Middle frontal gyrus (tissue), 1 donor: ENCODE measurements at regions not wholly inside any gene's neighbourhood (a gene's known extent, or its start where the extent isn't known, plus 50 kb on each side); places are given as distances from the start of the nearest gene placed in this dataset.

ENCODE experiments used
- DNase-seq: peaks from one replicate; pipeline ENCODE4 v3.0.0-alpha.2; 2015; ENCODE audit warnings: low spot score; ENCODE audit errors: extremely low spot score

DNA sequence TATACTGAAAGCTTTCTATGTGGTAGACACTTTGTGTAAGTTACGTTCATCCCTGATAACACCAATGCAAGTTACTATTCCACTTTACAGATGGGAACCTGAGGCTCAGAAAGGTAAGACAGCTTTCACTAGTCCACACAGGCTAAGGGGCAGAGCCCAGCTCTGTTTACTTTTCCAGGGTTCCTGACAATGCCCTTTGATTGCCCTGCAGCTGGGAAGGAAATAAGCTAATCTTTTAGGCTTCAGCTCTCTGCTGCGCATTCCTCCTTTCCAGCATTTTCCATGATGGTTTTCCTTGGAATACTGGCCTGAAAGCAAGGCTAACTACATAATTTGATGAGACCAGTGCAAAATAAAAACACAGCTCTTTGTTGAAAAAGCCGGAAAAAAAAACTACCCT lies 185.7 kb upstream of the BTG1 start:
- no peak for DNase-seq

DNA sequence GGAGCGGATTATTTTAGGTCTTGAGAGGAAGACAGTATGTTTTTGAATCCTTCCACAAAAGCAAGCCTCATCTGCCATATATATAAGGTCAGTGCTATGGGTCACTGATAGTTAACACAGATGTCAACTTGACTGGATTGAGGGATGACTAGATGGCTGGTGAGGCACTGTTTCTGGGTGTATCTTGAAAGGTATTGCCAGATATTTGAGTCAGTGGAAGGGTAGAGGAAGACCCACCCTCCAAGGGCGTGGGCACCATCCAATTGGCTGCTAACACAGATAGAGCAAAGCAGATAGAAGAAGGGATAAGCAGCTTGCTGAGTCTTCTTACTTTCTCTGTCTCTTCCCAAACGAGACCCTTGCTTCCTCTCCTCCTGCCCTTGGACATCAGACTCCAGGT lies 185.0 kb upstream of the BTG1 start:
- no peak for DNase-seq

DNA sequence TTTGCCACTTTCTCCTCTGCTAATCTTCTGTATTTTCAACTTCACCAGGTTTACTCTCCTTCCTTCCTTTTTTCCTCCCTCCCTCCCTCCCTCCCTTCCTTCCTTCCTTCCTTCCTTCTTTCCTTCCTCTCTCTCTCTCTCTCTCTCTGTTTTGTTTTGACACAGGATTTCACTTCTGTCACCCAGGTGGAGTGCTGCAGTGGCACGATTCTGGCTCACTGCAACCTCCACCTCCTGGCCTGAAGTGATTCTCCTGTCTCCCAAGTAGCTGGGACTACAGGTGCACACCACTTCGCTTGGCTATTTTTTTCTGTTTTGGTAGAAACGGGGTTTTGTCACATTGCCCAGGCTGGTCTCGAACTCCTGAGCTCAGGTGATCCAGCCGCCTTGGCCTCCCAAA lies 181.2 kb upstream of the BTG1 start:
- DNase-seq = no peak

DNA sequence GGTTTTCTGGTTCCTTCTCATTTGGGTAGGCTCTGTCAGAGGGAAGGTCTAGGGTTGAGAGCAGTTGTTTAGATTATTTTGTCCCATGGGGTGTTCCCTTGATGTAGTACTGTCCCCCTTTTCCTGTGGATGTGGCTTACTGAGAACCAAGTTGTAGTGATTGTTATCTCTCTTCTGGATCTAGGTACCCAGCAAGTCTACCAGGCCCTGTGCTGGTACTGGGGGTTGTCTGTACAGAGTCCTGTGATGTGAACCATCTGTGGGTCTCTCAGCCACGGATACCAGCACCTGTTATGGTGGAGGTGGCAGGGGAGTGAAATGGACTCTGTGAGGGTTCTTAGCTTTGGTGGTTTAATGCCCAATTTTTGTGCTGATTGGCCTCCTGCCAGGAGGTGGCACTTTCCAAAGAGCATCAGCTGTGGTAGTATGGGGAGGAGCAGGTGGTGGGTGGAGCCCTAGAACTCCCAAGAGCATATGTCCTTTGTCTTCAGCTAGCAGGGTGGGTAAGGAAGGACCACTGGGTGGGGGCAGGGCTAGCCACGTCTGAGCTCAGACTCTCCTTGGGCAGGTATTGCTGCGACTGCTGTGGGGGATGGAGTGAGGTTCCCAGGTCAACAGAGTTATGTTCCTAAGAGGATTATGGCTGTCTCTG lies 179.3 kb upstream of the BTG1 start:
- DNase-seq = no peak

DNA sequence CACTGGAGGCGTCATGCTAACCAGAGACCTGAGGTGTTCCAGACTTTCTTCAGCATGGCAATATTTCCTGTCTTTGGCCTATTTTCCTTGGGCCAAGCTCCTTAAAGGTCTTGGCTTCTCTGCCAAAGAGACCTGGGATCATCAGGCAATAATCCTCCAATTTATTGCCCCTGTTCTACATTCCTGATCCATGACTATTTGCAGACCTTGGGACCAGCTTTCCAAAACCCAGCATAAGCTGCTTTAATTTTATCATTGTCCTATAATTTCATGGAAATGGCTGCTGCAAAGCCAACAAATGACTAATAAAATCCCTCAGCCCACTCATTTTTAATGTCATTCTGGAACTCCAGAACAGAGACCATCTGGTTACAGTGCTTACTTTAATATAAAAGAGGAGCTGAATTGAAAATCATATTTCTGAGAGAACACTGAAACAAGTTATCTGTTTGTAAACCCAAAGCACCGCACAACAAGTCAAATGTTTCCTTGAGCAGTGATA lies 166.9 kb upstream of the BTG1 start:
- DNase-seq = no peak

DNA sequence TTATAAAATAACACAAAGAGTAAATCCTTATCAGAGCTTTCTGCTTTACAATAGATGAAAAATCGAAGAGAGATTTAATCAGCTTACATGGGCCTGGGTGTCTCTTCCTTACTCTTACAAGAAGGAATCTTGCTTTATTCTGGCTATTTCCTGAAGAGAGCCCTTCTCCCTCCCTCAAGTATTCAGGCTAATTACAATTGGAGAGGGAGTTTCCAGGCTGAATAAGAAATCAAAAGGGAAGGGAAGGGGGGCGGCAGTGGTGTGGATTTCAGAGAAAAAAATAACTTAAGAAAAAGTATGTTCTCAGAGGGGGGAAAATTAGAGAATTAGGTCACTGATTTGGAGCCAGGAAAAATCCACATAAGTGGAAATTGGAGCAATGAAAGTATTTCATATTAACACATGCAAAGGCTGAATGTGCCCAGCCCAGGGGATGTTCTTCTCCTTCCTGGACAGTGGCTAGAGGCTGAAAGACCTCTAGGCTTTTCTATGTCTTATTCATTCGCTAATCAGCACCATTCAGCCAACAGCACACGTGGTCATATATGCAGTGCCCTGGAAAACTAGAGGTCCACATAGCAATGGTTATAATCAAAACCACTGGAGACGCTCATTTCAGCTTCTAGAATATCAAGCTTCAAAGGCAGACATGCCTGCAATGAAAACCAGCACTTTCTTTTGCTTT lies 158.9 kb upstream of the BTG1 start:
- no peak for DNase-seq

DNA sequence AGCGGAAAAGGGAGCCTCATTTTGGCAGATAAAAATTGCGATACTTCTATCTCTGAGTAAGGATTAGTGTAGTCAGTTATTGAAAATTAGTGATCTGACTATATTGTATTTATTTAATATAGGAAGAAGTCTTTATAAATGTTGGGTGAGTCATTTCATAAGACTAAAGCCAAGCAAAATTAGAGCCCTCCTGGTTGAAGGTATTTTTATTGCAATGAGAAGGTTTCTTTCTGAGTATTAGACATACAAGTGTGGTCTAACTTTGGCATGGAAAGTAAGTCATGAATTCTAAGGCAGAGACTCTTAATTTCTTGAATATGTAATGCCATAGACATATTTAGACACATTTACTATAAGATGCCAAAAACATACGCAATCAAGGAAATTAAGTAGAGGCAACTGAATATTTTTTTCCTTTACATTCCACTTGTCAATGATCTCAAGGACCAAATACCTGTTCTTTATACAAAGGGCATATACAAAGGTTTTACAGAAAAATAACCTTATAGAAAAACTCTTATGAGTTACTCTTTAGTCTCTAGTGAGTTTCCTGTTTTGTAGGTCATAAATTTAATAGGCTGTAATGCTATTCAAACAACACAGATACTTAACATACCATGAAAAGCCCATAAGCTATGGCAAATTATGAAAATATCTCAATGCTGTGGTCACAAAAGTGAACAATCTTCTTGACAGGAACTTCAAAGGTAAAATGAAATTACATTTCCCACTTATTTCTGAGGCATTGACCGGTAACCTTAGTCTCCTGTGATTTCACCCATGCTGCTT lies 156.6 kb upstream of the BTG1 start:
- DNase-seq = no peak

DNA sequence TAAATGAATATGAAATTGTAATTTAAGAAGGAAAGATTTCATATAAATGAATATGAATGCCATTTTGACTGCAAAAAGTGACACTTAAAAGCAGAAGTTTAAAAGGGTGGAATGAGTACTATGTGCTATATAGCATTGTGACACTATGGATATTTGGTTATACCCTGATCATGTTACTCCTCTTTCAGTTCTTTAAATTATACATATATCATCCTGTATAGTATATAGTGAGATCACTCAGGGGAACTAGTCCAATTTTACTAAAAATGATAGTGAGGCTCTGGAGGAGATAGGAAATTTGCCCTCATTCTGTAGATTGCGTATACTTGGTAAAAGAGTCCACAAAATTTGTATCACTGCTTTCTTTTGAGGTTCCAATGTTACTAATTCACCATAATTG lies 155.7 kb upstream of the BTG1 start:
- no peak for DNase-seq

DNA sequence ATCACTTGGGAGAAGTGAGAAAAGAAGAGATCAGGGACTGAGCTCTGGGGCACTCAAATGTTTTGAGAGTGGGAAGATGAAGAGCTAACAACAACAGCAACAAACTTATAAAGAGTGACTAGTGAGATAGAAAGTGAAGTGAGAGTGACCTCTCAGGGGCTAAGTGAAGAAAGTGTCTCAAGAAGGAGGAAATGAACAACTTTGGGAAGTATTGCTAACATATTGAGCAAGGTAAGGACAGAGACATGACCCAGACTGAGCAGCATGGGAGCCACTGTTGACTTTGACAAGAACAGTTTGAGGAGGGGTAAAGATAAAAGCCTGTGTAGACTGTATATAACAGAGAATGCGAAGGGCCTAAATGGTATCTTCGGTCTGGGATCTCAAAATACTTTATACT lies 155.1 kb upstream of the BTG1 start:
- DNase-seq = no peak

DNA sequence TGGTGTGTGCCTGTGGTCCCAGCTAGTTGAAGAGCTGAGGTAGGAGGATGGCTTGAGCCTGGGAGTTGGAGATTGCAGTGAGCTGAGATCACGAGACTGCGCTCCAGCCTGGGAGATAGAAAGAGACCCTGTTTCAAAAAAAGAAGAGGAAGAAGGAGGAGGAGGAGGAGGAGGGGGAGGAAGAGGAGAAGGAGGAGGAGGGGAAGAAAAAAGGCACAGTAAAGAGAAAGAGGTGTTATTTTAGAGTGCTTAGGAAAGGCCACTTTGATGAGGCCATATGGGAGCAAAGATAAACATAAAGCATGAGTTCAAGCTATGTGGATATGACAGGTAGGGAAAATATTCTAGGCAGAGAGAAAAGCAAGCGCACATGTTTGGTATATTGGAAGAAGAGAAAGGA lies 154.1 kb upstream of the BTG1 start:
- DNase-seq = no peak

DNA sequence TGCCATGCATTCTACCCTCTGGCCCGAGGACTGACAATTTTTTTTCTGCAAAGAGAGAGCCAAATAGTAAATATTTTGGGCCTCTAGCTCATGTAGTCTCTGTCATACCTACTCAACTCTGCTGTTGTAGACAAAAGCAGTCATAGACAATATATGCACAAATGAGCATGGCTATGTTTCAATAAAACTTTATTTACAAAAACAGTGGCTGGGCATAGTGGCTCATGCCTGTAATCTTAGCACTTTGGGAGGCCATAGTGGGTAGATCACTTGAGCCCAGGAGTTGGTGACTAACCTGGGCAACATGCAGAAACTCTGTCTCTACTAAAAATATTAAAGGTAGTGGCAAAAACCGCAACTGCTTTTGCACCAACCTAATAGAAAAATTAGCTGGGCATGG lies 153.7 kb upstream of the BTG1 start:
- DNase-seq = no peak

DNA sequence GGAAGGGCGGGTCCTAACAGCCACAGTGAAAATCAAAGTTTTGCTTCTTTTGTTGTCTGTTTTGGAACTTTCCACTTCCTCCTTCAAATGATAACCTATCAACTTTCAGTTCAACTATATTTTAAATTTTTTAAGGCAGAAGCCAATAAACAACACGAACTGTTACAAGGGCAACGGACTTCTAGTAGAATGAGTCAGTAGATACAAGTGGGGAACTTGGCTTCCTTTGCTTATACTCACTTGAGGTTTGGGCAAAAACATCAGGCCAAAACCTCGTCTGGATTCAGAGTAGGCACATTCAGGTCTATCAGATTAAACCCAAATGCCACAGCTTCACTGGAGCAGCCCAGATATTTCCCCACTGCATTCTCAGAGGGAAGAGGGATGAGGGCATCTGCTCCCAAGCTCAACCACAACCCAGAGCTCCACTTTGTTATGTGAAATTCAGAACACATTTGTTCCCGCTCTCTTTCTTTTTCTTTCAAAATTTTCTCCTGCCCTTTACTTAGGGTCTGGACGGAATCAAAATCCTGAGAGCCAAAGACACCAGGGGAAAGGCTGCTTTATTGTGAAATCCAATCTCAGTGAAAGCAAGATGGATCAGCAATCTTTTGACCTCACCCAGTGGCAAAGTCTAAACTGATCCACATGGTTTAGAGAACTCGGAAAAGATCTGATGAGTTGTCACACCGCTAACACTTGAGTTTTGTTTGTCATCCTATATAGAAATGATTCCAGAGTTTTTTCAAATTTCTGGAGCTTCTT lies 152.5 kb upstream of the BTG1 start:
- DNase-seq = no peak

DNA sequence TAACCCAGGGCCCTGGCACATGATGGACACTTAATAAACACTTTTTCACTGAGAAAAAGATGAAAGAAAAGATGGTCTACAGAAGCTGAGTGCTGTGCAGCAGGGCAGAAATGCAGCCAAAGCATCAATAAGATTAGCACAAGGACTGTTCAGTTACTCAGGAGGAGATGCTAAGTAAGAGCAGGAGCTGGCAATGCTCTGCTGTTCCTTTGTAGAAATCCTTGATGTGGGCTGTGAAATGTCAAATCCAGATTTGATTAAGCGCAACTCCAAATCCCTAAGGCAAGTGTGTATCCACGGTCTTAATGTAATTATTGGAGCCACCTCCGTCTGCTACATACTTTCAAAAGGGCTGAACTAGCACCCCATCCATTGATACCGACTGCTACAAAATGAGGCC lies 151.8 kb upstream of the BTG1 start:
- DNase-seq = no peak

DNA sequence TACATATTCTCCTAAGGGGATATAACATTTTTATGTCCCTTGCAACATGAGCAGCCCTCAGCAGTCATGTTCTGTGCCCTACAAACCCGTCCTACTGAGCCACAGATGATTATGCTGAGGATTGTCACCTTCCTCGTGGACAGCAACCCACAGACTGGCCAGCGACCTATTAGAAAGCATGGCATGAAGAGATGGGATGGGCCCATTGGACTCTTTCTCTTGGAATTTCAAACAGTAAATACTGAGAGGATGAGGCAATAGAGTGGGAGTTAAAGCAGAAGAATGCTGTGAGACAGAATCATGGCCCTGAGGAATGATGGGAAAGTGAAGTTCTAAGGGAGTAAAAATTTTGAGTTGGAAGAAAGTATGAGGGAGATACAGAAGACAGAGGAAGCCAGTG lies 149.9 kb upstream of the BTG1 start:
- DNase-seq = no peak

DNA sequence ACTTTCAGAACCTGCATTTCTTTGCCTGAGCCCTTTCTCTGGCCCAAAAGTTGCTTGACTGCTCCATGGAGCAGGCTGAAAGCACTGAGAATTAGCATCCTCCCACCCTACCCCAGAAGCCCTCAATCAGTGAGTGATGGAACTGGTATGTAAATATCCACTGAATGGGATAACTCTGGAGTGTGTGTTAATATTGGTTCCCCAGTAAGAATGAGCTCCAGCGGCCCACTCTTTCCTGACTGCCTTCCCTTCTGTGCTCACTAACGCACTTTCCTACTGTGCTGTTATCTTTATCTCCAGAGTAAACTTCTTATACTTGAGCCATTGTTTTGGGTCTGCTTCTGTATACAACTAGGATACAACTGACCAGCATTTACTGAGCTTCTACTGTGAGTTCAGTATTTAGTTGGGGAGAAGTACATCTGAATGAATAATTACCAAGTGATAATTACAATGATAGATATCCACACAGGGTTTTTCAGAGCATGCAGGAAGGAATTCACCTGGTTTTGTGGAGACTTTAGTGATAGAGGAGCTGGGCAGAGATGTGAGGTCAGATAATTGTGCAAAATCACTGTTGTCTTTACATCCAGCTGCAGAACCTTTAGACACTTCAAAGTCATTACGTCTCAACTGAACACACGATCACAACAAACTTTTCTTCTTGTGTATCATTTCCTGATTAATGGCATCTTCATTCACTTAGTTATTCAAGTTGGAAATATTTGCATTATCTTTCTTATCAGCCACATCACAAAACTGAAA lies 149.2 kb upstream of the BTG1 start:
- no peak for DNase-seq

DNA sequence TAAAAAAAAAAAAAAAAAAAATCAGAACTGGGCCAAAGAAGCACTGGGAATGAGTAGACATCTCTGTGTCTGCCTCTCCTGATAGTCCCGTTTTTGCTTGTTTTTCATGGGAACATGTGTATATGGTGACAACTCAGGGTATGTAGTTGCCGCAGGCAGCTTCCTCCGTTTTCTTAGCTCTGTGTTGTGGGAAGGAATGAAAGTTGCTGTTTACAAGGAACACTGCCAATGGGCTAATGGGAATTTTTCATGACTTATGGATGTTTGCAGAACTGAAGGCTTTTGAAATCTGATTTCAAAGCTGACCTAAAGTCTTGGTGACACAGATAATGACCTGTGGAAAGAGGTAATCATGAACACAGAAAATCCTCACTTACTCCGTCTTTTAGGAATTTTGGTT lies 146.4 kb upstream of the BTG1 start:
- DNase-seq = no peak

DNA sequence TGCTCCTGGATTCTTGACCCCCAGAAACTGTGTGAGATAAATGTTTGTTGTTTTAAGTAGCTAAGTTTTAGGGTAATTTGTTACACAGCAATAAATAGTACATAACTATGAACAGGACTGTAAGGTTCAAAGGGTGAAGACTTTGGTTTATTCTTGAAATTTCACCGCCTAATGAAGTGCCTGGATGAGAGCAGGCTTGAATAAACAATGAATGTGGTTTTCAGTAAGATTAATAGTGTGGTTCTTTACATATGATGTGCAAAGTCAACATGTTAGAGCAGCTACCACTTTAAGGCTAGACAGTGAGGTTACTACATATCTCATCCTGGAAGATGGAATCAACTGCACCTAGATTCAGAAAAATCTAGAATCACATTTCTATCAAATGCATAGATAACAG lies 145.2 kb upstream of the BTG1 start:
- DNase-seq = no peak

DNA sequence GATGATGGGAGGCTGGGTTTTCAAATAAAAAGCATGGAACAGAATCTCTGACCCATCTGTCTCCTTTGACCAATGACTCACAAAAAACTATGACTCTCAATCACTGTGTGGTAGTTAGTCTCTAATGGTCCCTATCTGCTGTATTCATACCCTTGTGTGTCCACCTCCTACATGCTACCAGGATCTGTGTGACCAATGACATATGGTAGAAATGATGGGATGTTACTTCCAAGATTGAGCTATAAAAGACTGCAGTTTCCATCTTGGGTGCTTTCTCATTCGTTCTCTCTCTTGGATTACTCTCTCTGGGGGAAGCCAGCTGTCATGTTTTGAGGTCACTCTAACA lies 144.7 kb upstream of the BTG1 start:
- no peak for DNase-seq

DNA sequence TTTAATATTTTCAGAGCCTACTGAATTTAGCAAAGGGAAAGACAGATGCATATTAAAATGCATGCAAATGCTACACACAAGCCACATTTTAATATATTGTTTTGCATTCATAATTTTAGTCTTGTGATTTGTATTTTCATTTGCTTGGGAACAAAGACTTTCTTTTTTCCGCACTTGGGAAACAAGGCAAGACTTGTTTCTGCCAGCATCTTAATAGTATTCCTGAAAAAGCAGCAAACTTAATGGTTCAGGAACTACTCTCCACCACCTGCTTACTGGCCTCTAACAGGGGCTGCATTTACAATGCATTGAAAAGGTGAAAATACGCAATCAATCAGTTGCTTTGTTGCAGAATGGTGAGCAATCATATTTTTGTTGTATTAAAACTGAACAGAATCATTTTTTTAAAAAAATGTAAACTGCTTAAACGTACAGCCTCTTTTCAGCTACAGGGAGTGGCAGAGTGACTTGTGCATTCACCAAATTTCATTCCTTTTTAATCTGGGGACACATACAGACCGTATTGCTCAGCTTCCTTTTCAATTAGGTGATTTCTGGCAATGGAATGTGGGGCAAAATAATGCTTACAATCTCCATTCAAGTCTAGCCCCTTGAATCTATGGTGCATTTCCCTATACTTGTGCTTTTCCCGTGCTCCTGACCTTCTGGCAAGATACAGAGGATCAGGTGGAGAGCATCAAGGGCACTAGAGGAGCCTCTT lies 144.1 kb upstream of the BTG1 start:
- no peak for DNase-seq

DNA sequence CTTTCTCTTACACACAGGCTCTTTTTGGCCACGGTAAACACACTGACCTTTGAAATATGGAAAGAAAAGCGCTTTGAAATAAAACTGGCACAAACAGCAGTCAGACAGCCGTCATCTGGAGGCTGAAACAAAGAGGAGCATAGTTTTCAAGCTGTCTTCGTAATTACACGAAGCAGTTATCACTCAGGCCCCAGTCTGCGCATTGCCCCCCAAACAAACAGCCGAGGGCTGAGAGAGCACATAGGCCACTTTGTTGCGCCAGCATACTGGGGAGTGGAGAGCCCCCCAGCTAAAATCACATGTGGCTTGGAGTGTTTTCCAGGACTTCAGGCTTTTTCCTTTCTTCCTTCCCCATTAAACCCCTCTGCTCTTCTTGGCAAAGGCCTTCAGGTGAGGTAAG lies 142.9 kb upstream of the BTG1 start:
- DNase-seq = no peak
